Stomach (tissue), 8 donors: ENCODE measurements at regions not wholly inside any gene's neighbourhood (a gene's known extent, or its start where the extent isn't known, plus 50 kb on each side); places are given as distances from the start of the nearest gene placed in this dataset.

Experiments used
- DNase-seq, 2 donors: peaks; one replicate each; pipeline versions ENCODE4 v3.0.0 to v3.0.0-alpha.2; 2013 to 2019
- H3K27ac ChIP-seq, 5 donors: fragments of 200-600 bp in 4 of 5; sonication (generic) in 4 of 5; one replicate each; pipeline ENCODE4 v1.5.1; 2013 to 2019; ENCODE audit warnings: mild to moderate bottlenecking in 1 of 5, moderate library complexity in 1 of 5
- H3K27me3 ChIP-seq, 3 donors: fragments of 200-600 bp; sonication (generic); one replicate each; pipeline ENCODE4 v1.5.1; 2017 to 2019; ENCODE audit warnings: mixed run types in 1 of 3
- H3K36me3 ChIP-seq, 4 donors: fragments of 200-600 bp; sonication (generic); 1 replicate in 3 of 4; 2 replicates in 1 of 4; pipeline ENCODE4 v1.5.1; 2016 to 2019
- H3K4me1 ChIP-seq, 4 donors: fragments of 200-600 bp; sonication (generic); one replicate each; pipeline ENCODE4 v1.5.1; 2016 to 2019
- H3K4me3 ChIP-seq, 4 donors: fragments of 200-600 bp; sonication (generic) in 3 of 4; one replicate each; pipeline ENCODE4 v1.5.1; 2016 to 2019; ENCODE audit warnings: mild to moderate bottlenecking in 1 of 4
- H3K9me3 ChIP-seq, 4 donors: fragments of 200-600 bp; sonication (generic); one replicate each; pipeline ENCODE4 v1.5.1; 2016 to 2019
- CTCF ChIP-seq, 7 experiments: fragments of 450-650 bp in 4 of 7; fragments of 200-600 bp in 3 of 7; sonication (generic) in 3 of 7; IDR thresholded peaks; one replicate each; pipeline ENCODE4 v1.5.1; 2016 to 2019; ENCODE audit warnings: antibody characterized with exemption in 7 of 7, control low read depth in 2 of 7, mild to moderate bottlenecking in 1 of 7
- EP300 ChIP-seq: sonication (generic); formaldehyde crosslinking; IDR thresholded peaks from one replicate; pipeline ENCODE4 v1.6.1; 2017; ENCODE audit warnings: antibody characterized with exemption
- POLR2A ChIP-seq, 4 donors: fragments of 450-650 bp; IDR thresholded peaks; one replicate each; pipeline ENCODE4 v1.6.1; 2016; ENCODE audit warnings: antibody characterized with exemption in 4 of 4, control low read depth in 2 of 4, mild to moderate bottlenecking in 1 of 4, moderate library complexity in 1 of 4
- POLR2AphosphoS5 ChIP-seq, 3 donors: sonication (generic); formaldehyde crosslinking; IDR thresholded peaks; one replicate each; pipeline ENCODE4 v1.6.1; 2016; ENCODE audit warnings: antibody characterized with exemption in 3 of 3
- WGBS, 5 donors: extraction: QIAGEN DNeasy Blood & Tissue Kit in 3 of 5; methylation state at CpG; one replicate each; pipeline versions ENCODE4 v1.1.5 to v1.1.7; 2013 to 2018; 5-methylcytosine and 5-hydroxymethylcytosine counted together
- intact Hi-C: fragments of 100-400 bp; cut with DNase I; formaldehyde crosslinking; loops from one replicate; pipeline ENCODE4 v1.15.1; 2023; ENCODE audit warnings: low total_unique reads
- donor health status: healthy with polysubstance abuse.
- donor health status: Bipolar disorder and iron deficiency.
- donor health status: healthy.

GRCh38 chr4:178457286-178457685, 1015.0 kb upstream of the AGA start:
- Histone ChIP-seq H3K27me3 (no peaks in the 10 kb centered on the region), H3K36me3 (no peaks in the 10 kb centered on the region), H3K4me3 (no peak overlapping the region), H3K9me3 (no peaks in the 10 kb centered on the region), H3K27ac (no peak overlapping the region), H3K4me1 (no peaks in the 10 kb centered on the region)
- DNase-seq = no peak
- intact Hi-C loops = no loop called here
- TF ChIP-seq EP300 (no peak), POLR2AphosphoS5 (IDR thresholded peaks at IDR 0.05) (no peak), POLR2A (IDR thresholded peaks at IDR 0.05) (no peak), CTCF (IDR thresholded peaks at IDR 0.05) (no peak)

- intact Hi-C loops = no loop called here
- TF ChIP-seq EP300 (no peak), POLR2A (IDR thresholded peaks at IDR 0.05) (no peak), CTCF (IDR thresholded peaks at IDR 0.05) (no peak), POLR2AphosphoS5 (IDR thresholded peaks at IDR 0.05) (no peak)
- Histone ChIP-seq H3K4me3 (no peak overlapping the region), H3K27ac (no peak overlapping the region), H3K36me3 (no peaks in the 10 kb centered on the region), H3K4me1 (no peaks in the 10 kb centered on the region), H3K27me3 (no peaks in the 10 kb centered on the region), H3K9me3 (no peaks in the 10 kb centered on the region)
- WGBS, 5 donors = 10 to 27% (median 18%) methylated on average over 4 of the region's 4 CpGs
- DNase-seq = no peak
These were observed 1020.5 kb upstream of the AGA start for GRCh38 chr4:178462710-178463109.

- no peak overlapping the region for H3K4me3 ChIP-seq
- intact Hi-C loops = no loop called here
- H3K27me3 ChIP-seq = no peaks in the 10 kb centered on the region
- no peaks in the 10 kb centered on the region for H3K36me3 ChIP-seq
- WGBS, 5 donors = 71 to 87% (median 80%) methylated on average over 2 of the region's 2 CpGs
- DNase-seq = no peak
- no peaks in the 10 kb centered on the region for H3K4me1 ChIP-seq
- no peak overlapping the region for H3K27ac ChIP-seq
- no peak for TF ChIP-seq POLR2A (IDR thresholded peaks at IDR 0.05)
- no peak for TF ChIP-seq POLR2AphosphoS5 (IDR thresholded peaks at IDR 0.05)
- H3K9me3 ChIP-seq = no peaks in the 10 kb centered on the region
These were observed 1021.5 kb upstream of the AGA start for GRCh38 chr4:178463747-178464146.

GRCh38 chr4:178470996-178471784, 1029.0 kb upstream of the AGA start:
- Histone ChIP-seq H3K4me3 (no peak overlapping the region), H3K9me3 (no peaks in the 10 kb centered on the region), H3K27me3 (no peaks in the 10 kb centered on the region), H3K4me1 (no peaks in the 10 kb centered on the region), H3K36me3 (no peaks in the 10 kb centered on the region), H3K27ac (no peak overlapping the region)
- intact Hi-C loops = no loop called here
- WGBS, 5 donors = 66 to 74% (median 71%) methylated on average over 4 of the region's 4 CpGs
- no peak for TF ChIP-seq POLR2A (IDR thresholded peaks at IDR 0.05)
- TF ChIP-seq CTCF (IDR thresholded peaks at IDR 0.05) = no peak
- no peak for DNase-seq

GRCh38 chr4:178471994-178472393, 1029.8 kb upstream of the AGA start:
- no peak for DNase-seq
- intact Hi-C loops = no loop called here
- H3K4me1 ChIP-seq = no peaks in the 10 kb centered on the region
- 88 to 94% (median 91%) methylated on average over 2 of the region's 2 CpGs for WGBS, 5 donors
- no peak overlapping the region for H3K4me3 ChIP-seq
- H3K27me3 ChIP-seq = no peaks in the 10 kb centered on the region
- no peak for TF ChIP-seq CTCF (IDR thresholded peaks at IDR 0.05)
- no peaks in the 10 kb centered on the region for H3K9me3 ChIP-seq
- H3K36me3 ChIP-seq = no peaks in the 10 kb centered on the region
- H3K27ac ChIP-seq = no peak overlapping the region
